HCT116 (cell line): ENCODE measurements at regions not wholly inside any gene's neighbourhood (a gene's known extent, or its start where the extent isn't known, plus 50 kb on each side); places are given as distances from the start of the nearest gene placed in this dataset.

Experiments
- CEBPB ChIP-seq: IDR thresholded peaks from 2 replicates; pipeline ENCODE4 v1.6.1; 2012; ENCODE audit warnings: low read depth
- CTCF ChIP-seq, 3 experiments: fragments of 200-600 bp in 1 of 3; sonication (generic) in 1 of 3; IDR thresholded peaks in 2 of 3; conservative IDR thresholded peaks in 1 of 3; 2 replicates each; pipeline ENCODE4 v1.5.1; 2012 to 2017; ENCODE audit warnings: low read depth in 2 of 3, low read length in 2 of 3, antibody characterized with exemption in 1 of 3, borderline replicate concordance in 1 of 3, control low read depth in 1 of 3, mild to moderate bottlenecking in 1 of 3, mixed read lengths in 1 of 3, mixed run types in 1 of 3, moderate library complexity in 1 of 3; ENCODE audit not compliant: insufficient read depth in 1 of 3
- EZH2 ChIP-seq: fragments of 200-600 bp; sonication (generic); IDR thresholded peaks from 2 replicates; pipeline ENCODE4 v1.6.1; 2017; ENCODE audit warnings: antibody characterized with exemption, mixed run types
- POLR2A ChIP-seq: IDR thresholded peaks from 2 replicates; pipeline ENCODE4 v1.7.0; 2011; ENCODE audit warnings: borderline replicate concordance; ENCODE audit not compliant: insufficient read depth, insufficient read length; ENCODE audit errors: extremely low read depth
- POLR2AphosphoS5 ChIP-seq: IDR thresholded peaks from 2 replicates; pipeline ENCODE4 v1.6.1; 2011; ENCODE audit warnings: mild to moderate bottlenecking, low read depth, low read length, moderate library complexity
- RAD21 ChIP-seq: IDR thresholded peaks from 2 replicates; pipeline ENCODE4 v1.6.1; 2012; ENCODE audit warnings: low read depth, mild to moderate bottlenecking
- REST ChIP-seq: IDR thresholded peaks from 2 replicates; pipeline ENCODE4 v1.6.1; 2012; ENCODE audit warnings: low read depth
- SIN3A ChIP-seq: IDR thresholded peaks from 2 replicates; pipeline ENCODE4 v1.6.1; 2012; ENCODE audit warnings: low read depth
- SP1 ChIP-seq: IDR thresholded peaks from 2 replicates; pipeline ENCODE4 v1.6.1; 2012; ENCODE audit warnings: low read depth
- YY1 ChIP-seq: IDR thresholded peaks from 2 replicates; pipeline ENCODE4 v1.6.1; 2011; ENCODE audit warnings: low read length, low read depth, moderate library complexity, mild to moderate bottlenecking; ENCODE audit not compliant: insufficient replicate concordance; ENCODE audit errors: extremely low read depth
- ZBTB33 ChIP-seq: IDR thresholded peaks from 2 replicates; pipeline ENCODE4 v1.6.1; 2011; ENCODE audit warnings: mild to moderate bottlenecking, low read length, moderate library complexity; ENCODE audit not compliant: insufficient replicate concordance; ENCODE audit errors: extremely low read depth
- ZFX ChIP-seq: fragments of 450-650 bp; IDR thresholded peaks from 2 replicates; pipeline ENCODE4 v1.6.1; 2017
- ZNF274 ChIP-seq: fragments of 200-500 bp; sonication (Bioruptor generic); IDR thresholded peaks from 2 replicates; pipeline ENCODE4 v1.6.1; 2014; ENCODE audit warnings: mild to moderate bottlenecking, low read depth, low read length, inconsistent platforms

GRCh38 chr18:65230311-65230710 is 520.5 kb upstream of the CDH7 start:
- no peak for TF ChIP-seq CTCF (IDR thresholded peaks at IDR 0.05 in 2 of 3, conservative IDR thresholded peaks at IDR 0.05 in 1 of 3; ENCODE audit: borderline replicate concordance in 1 of 3, insufficient read depth in 1 of 3, low read depth in 2 of 3, low read length in 2 of 3)
- no peak for TF ChIP-seq YY1
- TF ChIP-seq POLR2A: no peak
- TF ChIP-seq POLR2AphosphoS5: no peak
- TF ChIP-seq EZH2: no peak
- no peak for TF ChIP-seq REST
- no peak for TF ChIP-seq SP1
- no peak for TF ChIP-seq SIN3A
- no peak for TF ChIP-seq ZFX
- no peak for TF ChIP-seq ZNF274
- TF ChIP-seq CEBPB: no peak
- no peak for TF ChIP-seq RAD21
- TF ChIP-seq ZBTB33: no peak
